ENCODE measurements at regions not wholly inside any gene's neighbourhood (a gene's known extent, or its start where the extent isn't known, plus 50 kb on each side); places are given as distances from the start of the nearest gene placed in this dataset.

- TF ChIP-seq CTCF (IDR thresholded peaks at IDR 0.05) (no peak), POLR2A (IDR thresholded peaks at IDR 0.05) (no peak), POLR2AphosphoS5 (IDR thresholded peaks at IDR 0.05; ENCODE audit: insufficient read depth in 1 of 2, low read depth in 1 of 2) (no peak)
These were observed 314.5 kb downstream of the OSR1 start for GRCh38 chr2:19043893-19044292.

All from vagina (tissue), 2 donors.